GM19452 (cell line): ENCODE measurements at regions not wholly inside any gene's neighbourhood (a gene's known extent, or its start where the extent isn't known, plus 50 kb on each side); places are given as distances from the start of the nearest gene placed in this dataset.
"Not testable (repeated sequence)": the region's sequence is repeated elsewhere in the genome, so short reads cannot be mapped to it uniquely, and the experiment has no call there.

Experiments
- ATAC-seq: cut with Tn5 transposase; IDR thresholded peaks from one replicate; pipeline ENCODE4 v1.9.1; 2021; ENCODE audit not compliant: unreplicated experiment

DNA sequence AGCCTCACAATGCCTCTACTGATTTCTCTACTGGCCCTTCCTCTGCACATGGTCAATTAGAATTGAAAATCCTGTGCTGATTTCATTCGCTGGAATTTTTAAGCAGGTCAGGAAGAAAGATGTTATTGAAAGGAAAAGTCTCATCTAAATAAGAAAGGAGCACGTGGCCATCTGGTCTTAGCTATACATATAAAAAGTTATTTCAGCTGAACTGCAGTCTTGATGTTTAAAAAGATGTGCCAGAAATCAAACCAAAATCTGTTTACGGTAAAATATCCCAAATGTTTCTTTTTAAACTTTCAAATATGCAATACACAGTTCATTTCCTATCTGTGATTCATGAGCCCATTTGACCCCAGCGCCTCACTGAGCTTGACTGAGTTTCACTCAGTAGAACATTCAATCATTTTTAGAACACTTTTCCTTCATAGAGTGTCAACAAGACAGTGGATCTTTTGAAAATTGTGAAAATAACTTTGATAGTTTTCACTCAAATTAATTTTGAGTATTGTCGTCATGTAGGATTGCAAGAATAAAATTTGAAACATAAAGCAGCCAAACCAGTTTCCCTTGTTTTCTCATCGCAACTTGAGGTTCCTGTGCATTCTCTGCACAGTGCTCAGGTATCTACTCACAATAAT is 293.6 kb downstream of the PTPRC start:
- no peak for ATAC-seq

DNA sequence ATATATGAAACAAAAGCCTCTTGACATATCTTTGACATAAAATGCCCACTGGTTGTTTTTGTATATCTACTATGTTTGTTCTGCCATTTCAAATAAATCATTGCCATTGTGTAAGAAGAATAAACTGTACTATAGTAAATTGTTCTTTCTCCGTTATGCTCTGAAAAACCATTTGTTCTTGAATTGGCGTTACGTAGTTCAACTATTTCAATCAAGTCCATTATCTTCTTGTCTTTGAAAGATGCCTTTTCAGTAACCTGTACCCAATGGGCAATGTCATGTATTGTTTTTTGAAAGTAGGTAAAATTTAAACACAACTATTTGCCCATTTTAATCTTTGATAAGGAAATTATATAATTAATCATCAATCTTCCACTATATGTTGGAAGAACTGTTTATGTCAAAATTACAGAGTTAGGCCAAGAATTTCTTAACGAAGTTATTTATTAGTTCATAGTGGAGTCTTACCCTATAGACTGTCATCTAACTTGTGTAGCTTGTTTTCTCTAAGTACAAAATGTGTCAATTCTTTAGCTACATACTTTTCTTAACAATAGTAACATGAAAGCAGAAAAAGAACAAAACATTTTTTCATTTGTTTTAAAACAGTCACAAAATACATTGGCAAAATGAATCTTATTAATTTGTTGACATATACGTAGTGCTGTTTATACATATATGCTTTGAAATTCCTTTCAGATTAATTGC is 294.8 kb downstream of the PTPRC start:
- no peak for ATAC-seq

DNA sequence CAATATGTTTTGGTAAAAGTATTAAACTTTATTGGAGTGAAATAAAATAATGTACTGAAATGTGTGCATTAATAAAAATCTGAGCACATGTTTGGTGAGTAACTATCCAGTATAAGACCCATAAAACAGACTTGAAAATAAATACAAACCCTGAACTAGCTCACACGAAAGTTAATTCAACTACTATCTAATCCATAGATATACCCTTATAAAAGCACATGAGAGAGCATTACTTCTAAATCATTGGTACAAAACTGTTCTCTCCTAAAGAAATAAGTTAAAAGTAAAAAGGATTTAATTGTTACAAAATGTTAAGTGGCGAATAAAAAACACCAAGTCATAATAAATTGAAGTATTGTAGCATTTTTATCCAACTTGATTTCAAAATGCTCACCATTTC is 295.6 kb downstream of the PTPRC start:
- ATAC-seq, result no peak

GRCh38 chr1:198934901-198935305 is 296.1 kb downstream of the PTPRC start:
- peak; percentile 13 for ATAC-seq

DNA sequence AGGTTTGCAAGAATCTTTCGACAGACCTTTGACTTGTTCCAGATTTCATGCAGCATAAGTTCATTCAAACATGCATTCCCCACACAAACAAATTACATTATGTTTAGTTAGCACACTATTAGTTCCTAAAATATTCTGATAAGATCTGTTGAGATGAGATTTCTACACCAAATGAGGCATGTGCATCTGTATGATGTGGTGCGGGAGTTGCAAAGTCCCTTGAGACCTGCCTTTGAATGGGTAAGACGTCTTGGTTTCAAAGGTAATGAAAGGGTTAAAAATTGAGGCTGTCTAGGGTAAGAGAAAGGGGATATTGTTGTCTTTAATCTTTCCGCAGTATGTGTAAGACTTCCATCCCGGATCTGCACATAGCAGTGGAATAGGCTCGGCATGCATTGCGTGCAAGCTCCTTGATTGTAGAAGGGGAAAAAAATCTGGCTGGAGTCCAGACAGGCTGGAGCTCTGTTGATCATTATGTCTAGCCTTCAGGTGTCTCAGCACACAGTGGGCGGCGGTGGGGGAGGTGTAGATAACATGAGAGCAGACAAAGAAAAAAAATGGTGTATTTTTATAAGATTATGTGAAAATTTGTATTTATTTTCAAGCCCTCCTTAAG is 296.6 kb downstream of the PTPRC start:
- ATAC-seq, result peak; percentile 59

GRCh38 chr1:198936371-198937083 is 297.7 kb downstream of the PTPRC start:
- no peak for ATAC-seq

DNA sequence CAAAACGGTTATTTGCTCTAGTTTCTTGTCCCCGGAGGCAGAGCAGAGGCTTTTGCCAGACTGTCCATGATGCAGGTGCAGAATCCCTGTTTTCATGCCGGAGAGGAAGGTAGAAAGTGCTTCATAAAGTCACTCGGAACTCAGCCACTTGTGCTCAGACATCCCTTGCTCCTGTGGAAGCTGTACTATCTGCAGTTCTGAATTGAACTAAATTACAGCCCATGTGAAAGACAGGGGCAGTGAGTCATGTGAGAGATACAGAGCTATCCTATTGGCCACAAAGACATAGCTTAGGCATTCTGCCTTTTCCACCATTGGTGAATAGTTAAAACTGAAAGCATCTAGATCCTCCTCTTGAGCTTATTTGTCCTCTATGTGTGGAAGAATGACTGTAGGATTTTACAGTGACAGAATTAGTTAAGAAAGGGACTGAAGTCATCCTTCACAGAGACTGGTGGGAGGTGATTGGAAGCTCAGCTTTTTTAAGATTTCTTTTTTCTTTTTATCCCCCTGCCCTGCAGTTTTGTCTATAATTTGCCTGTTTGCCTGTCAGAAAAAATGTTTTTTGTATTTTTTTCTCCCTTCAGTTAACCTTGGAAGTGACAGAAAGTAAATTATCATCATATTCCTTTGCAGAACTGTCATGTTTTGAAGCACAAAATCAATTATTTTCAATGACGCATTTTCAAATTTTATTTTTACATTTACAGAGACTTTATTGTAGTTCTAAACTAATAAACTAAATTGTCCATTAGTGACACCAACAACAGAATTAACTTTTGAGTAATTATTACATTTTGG is 298.6 kb downstream of the PTPRC start:
- ATAC-seq, result peak; percentile 86

- ATAC-seq, result no peak
These were observed 300.4 kb downstream of the PTPRC start for GRCh38 chr1:198939286-198939685.

GRCh38 chr1:198939956-198940355 is 301.1 kb downstream of the PTPRC start:
- ATAC-seq, result no peak

- no peak for ATAC-seq
These were observed 303.6 kb downstream of the PTPRC start for GRCh38 chr1:198942466-198942865.

GRCh38 chr1:198943484-198944187 is 304.8 kb downstream of the PTPRC start:
- no peak for ATAC-seq

GRCh38 chr1:198947456-198947855 is 308.6 kb downstream of the PTPRC start:
- no peak for ATAC-seq

DNA sequence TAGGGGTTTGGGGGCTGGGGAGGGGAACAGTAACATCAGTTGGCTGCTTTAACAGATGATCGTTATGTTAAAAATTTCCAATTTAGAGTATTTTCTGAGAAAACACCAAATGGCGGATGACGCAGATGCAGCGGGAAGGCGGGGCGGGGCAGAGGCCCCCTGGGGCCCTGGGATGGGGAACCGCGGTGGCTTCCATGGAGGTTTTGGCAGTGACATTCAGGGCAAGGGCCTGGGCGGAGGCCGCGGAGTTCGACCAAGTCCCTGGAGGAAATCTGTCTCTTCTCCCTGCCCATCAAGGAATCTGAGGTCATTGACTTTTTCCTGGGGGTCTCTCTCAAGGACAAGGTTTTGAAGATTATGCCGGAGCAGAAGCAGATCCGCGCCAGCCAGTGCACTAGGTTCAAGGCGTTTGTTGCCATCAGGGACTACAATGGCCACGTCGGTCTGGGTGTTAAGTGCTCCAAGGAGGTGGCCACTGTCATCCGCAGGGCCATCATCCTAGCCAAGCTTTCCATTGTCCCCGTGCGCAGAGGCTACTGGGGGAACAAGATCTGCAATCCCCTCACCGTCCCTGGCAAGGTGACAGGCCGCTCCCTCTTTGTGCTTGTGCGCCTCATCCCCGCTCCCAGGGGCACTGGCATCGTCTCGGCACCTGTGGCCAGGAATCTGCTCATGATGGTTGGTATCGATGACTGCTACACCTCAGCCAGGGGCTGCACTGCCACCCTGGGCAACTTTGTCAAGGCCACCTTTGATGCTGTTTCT is 310.2 kb downstream of the PTPRC start:
- ATAC-seq, result no peak

DNA sequence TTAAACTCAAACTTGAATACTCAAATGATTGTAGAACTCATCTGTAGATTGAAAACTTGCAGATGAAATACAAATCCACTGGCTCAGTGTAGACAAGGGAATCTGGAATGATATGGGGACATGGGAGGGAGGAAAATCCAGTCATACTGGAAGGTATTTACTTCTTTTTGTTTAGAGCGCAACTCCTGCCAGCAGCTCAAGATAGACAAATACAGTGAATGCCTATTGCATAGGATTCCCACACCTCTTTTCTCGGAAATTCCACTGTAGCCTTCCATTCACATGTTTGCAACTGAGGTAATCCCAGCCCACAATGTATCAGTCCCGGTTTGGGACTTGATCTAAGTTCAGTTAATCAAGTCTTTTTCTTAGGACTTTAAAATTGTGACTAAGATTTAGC is 311.2 kb downstream of the PTPRC start:
- ATAC-seq, result no peak

- no peak for ATAC-seq
These were observed 316.2 kb downstream of the PTPRC start for GRCh38 chr1:198955085-198955484.

- no peak for ATAC-seq
These were observed 318.2 kb downstream of the PTPRC start for GRCh38 chr1:198957044-198957443.

GRCh38 chr1:198959032-198959431 is 320.2 kb downstream of the PTPRC start:
- ATAC-seq, result no peak

DNA sequence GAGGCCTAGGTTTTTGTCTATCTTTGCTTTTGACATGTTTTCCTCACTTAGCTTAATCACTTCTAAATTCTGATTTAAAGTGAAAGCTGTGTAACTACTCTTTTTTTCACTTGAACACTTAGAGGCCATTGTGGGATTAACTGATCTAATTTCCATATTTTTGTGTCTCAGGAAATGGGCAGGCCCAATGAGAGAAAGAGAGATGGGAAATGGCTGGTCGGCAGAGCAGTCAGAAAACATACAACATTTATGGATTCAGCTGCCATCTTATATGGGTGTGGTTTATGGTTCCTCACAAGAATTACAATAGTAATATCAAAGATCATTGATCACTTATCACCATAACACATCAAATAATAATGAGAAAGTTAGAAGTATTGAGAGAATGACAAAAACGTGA is 320.8 kb downstream of the PTPRC start:
- no peak for ATAC-seq

- not testable (repeated sequence) for ATAC-seq
These were observed 325.0 kb downstream of the PTPRC start for GRCh38 chr1:198963796-198964195.

- no peak for ATAC-seq
These were observed 327.7 kb downstream of the PTPRC start for GRCh38 chr1:198966519-198966918.
